Hindlimb muscle (tissue), 1 donor: ENCODE measurements at regions not wholly inside any gene's neighbourhood (a gene's known extent, or its start where the extent isn't known, plus 50 kb on each side); places are given as distances from the start of the nearest gene placed in this dataset.

Experiments used
- DNase-seq: peaks from one replicate; pipeline ENCODE4 v3.0.0-alpha.2; 2013

DNA sequence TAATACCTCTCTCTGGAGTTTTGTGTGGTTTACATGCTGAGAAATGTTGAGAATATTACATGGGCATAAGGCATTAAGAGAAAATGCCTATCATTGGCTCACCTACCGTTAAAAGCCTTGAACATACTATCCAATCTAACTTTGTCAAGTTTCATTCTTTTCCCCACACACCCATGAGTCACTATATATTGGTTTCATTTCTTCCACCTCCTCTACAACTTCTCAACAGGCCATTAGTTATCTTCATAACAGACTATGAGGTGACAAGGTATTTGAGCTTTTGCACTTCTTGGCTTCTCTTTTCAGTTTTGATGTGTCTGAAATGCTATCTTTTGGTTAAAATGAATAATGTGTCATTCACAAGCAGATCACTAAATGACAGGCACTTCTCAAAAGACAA is 288.0 kb downstream of the KCNN2 start:
- DNase-seq, result no peak

DNA sequence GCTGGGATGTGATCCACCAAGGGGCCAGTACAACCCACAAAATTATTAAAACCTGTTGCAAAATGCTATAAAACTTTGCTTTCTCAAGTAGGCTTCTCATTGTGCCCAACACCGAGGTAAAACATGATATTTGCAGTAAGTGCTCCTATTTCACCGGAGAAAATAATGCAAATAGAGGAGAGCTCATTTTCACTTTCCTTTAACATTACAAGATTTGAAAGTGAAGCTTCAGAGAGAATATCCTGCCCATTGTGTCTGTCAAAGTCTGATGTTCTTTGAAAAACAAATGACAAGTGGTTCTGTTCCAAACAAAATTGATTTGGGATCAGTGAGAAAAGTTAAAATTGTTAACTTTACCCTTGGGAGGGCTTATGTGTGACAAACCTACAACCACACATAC is 287.1 kb downstream of the KCNN2 start:
- DNase-seq, result no peak

DNA sequence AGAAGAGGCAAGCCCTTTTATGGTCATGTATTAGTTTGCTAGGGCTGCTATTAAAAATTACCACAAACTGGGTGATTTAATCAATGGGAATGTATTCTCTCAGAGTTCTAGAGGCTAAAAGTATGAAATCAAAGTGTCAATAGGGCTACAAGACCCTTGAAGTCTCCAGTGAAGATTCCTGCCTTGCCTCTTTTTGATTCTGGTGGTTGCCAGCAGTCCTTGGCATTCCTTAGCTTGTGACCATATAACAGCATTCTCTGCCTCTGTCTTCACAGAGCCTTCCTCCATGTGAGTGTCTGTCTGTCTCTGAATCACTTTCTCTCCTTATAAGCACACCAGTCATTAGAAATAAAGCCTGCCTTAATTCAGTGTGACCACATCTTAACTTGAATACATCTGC is 282.7 kb downstream of the KCNN2 start:
- DNase-seq, result no peak

DNA sequence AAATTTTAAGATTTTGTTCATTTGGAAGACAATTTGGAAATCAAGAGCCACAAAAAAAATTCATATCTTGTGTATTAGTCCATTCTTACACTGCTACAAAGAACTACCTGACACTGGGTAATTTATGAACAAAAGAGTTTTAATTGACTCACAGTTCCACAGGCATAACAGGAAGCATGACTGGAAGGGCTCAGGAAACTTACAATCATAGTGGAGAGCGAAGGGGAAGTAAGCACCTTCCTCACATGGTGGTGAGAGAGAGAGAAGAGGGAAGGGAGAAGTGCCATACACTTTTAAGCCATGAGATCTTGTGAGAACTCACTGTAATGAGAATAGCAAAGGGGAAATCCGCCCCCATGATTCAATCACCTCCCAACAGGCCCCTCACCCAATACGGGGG is 274.4 kb downstream of the KCNN2 start:
- DNase-seq, result no peak

DNA sequence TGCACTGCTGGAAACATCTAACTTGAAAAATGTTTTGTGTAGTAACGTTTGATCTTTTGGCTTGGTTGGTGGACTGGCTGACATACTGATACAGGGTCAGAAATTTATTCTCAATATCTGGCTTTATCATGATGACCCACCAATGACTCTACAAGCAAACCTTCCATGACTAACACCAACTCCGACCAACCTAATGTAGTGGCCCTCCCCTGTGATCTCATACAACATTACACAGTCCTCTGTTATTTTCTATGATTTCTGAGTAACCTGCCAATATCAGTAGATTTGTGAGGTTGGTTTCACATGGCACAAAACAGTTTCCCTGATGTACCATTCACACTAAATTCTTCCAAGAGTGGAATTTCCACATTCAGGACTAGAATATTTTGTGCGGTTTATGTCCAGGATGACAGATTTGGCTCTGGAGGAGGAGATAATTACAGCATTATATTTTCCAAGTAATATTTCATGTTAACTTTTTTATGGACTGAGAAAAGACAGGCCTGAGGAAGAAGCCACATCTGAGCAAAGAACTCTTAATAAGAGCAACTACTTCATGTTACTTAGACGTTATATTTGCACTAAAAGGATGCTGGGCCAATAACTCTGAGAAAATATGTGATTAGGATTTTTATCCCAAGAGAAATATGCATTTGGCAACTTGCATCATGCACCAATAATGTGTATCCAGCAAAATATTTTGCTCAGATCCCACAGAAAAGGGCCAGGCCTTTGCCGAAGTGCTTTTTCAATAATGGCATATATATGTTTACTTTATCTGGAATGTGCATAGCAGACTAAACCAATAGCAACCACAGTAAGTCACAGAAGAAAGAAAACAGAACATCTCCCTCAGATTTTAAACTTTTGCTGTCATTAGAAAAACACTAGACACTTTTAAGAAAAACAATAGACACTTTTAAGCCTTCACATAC is 273.4 kb downstream of the KCNN2 start:
- DNase-seq, result no peak

DNA sequence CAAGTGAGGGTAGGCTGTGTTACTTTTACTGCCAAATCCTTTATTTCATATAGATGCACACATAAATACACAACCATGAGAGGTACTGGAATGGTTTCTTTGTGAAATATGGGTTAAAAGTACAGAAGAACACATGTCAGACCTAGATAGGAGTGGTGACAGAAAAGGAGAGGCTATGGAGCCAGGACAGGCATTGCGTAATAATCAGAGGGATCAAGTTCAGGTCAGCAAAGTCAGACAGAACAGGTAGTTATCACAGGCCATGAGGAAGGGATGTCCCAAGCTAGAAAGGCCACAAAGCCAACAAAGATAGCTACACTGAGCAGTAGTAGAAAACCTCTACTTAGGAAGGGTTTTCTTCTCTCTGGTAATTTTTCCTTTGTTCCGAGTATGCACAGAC is 272.6 kb downstream of the KCNN2 start:
- DNase-seq, result no peak

DNA sequence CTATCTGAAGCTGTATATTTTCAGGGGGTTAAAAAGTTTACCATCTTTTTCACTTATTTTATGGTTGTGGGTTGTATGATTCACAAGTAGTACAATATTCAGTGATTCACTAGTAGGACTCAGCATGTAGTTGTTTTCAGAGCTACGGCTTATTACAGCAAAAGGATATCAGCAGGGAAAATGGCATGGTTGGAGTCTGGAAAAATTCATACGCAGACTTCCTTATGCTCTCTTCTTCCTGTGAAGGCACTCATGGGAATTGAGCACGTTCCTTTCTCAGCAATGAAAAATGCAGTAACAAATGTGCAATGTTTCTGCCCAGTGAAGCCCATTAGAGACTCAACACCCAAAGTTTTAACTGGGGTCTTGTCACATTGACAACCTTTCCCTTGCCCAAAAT is 250.5 kb downstream of the KCNN2 start:
- no peak for DNase-seq

DNA sequence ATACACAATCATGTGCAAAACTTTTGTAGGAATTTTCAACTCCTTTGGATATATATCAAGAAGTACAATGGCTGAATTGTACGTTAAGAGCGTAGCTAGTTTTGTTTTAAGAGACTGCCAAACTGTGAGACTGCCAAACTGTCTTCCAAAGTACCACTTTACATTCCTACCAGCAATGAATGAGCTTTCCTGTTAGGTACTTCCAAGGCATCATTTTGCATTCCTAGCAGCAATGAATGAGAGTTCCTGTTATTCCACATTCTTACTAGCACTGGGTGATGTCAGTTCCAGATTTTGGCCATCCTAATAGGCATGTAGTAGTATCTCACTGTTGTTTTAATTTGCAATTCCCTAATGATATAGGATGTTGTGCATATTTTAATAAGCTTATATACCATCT is 219.3 kb downstream of the KCNN2 start:
- DNase-seq, result no peak

DNA sequence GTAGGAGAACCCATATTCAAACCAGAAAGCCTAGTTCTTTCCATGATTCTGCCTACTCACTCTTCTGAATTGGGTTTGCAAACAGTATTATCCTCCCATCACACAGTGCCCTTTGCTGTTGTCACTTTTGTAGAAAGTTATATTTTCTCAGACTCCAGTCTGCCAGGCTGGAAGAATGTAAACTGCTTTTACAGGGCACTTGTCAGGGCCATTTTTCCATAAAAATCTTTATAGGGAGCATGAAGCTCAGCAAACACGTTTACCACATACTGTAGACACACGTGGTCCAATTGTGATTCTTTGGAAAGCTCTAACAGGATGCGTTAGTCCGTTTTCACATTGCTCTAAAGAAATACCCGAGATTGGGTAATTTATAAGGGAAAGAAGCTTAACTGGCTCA is 204.0 kb downstream of the KCNN2 start:
- no peak for DNase-seq

DNA sequence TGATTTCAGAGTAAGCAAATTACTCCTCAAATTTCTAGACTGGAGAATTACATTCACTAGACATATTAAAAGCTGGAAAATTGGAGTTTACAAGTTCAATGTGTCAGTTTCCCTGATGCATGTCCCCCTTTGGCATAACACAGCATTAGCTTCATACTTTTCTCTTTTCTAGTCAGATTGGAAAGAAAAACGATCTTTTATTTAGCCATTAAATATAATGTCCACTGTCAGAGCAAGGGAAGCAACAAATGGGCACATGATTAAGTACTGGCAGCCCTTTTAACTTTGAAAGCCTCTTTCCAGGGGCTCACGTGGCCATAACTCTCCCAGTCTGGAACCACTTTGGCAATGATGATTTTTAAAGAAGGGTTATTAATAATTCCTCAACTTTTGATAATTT is 203.3 kb downstream of the KCNN2 start:
- no peak for DNase-seq

DNA sequence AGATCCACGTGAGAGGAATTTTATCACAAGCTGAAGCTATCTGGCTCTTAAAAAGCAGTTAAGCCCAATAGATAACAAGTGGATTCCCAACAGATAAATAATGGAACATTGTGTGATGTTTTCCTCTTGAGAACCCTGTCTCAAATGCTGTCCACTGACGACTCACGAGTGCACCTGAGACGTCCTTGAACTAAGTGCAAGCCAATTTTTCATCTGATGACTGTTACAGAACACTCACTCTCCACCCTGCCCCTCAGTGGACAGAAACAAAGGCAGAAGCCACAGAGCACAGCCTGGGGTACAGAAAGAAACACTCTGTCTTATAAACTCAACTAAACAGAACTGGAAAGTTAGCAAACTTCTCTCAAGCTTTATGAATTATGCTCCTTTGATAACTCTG is 199.5 kb downstream of the KCNN2 start:
- no peak for DNase-seq
